ENCODE measurements at regions not wholly inside any gene's neighbourhood (a gene's known extent, or its start where the extent isn't known, plus 50 kb on each side); places are given as distances from the start of the nearest gene placed in this dataset.
"Not testable (repeated sequence)": the region's sequence is repeated elsewhere in the genome, so short reads cannot be mapped to it uniquely, and the experiment has no call there.

- not testable (repeated sequence) for TF ChIP-seq CTCF, EP300, POLR2A (IDR thresholded peaks at IDR 0.05)
These were observed 2565.9 kb upstream of the TPTE start for GRCh38 chr21:7955358-7956073.

Data from ovary (tissue), 3 donors.